Parathyroid adenoma (tissue), 2 donors: ENCODE measurements at regions not wholly inside any gene's neighbourhood (a gene's known extent, or its start where the extent isn't known, plus 50 kb on each side); places are given as distances from the start of the nearest gene placed in this dataset.

Experiments used
- H2AFZ ChIP-seq: fragments of 300-600 bp; sonication (generic); one replicate; pipeline ENCODE4 v1.7.0; 2017; ENCODE audit warnings: antibody characterized with exemption, mild to moderate bottlenecking
- H3K27ac ChIP-seq: fragments of 300-600 bp; sonication (generic); one replicate; pipeline ENCODE4 v1.7.0; 2017
- H3K27me3 ChIP-seq: fragments of 300-600 bp; sonication (generic); one replicate; pipeline ENCODE4 v1.7.0; 2017; ENCODE audit warnings: low read length; ENCODE audit not compliant: control insufficient read depth, insufficient read depth
- H3K36me3 ChIP-seq: fragments of 300-600 bp; sonication (generic); one replicate; pipeline ENCODE4 v1.7.0; 2017; ENCODE audit warnings: low read length; ENCODE audit not compliant: control insufficient read depth, insufficient read depth
- H3K4me1 ChIP-seq: fragments of 300-600 bp; sonication (generic); one replicate; pipeline ENCODE4 v1.7.0; 2017; ENCODE audit warnings: control low read depth
- H3K4me2 ChIP-seq: fragments of 300-600 bp; sonication (generic); one replicate; pipeline ENCODE4 v1.7.0; 2017; ENCODE audit warnings: low read length
- H3K4me3 ChIP-seq: fragments of 300-600 bp; sonication (generic); one replicate; pipeline ENCODE4 v1.7.0; 2017; ENCODE audit warnings: low read depth, low read length
- H3K79me2 ChIP-seq: fragments of 300-600 bp; sonication (generic); one replicate; pipeline ENCODE4 v1.7.0; 2017; ENCODE audit warnings: control low read depth
- H3K9ac ChIP-seq: fragments of 300-600 bp; sonication (generic); one replicate; pipeline ENCODE4 v1.7.0; 2017; ENCODE audit warnings: mild to moderate bottlenecking
- H3K9me3 ChIP-seq: fragments of 300-600 bp; sonication (generic); one replicate; pipeline ENCODE4 v1.7.0; 2017; ENCODE audit warnings: low read length; ENCODE audit not compliant: control insufficient read depth
- CTCF ChIP-seq: fragments of 300-600 bp; sonication (generic); IDR thresholded peaks from one replicate; pipeline ENCODE4 v1.7.0; 2017; ENCODE audit warnings: antibody characterized with exemption, mild to moderate bottlenecking
- donor health status: primary hyperparathyroidism.

GRCh38 chr6:6966127-6966526 lies 141.6 kb upstream of the RREB1 start:
- no peak overlapping the region for H2AFZ ChIP-seq
- H3K79me2 ChIP-seq, result no peaks in the 10 kb centered on the region
- no peak overlapping the region for H3K27ac ChIP-seq
- H3K4me1 ChIP-seq, result no peaks in the 10 kb centered on the region
- no peak overlapping the region for H3K4me2 ChIP-seq
- H3K27me3 ChIP-seq, result no peaks in the 10 kb centered on the region
- no peak overlapping the region for H3K9ac ChIP-seq
- H3K9me3 ChIP-seq, result no peaks in the 10 kb centered on the region
- no peak overlapping the region for H3K4me3 ChIP-seq
- no peak for TF ChIP-seq CTCF
- H3K36me3 ChIP-seq, result no peaks in the 10 kb centered on the region

- no peak overlapping the region for H3K27ac ChIP-seq
- TF ChIP-seq CTCF, result no peak
- no peak overlapping the region for H3K4me3 ChIP-seq
- no peaks in the 10 kb centered on the region for H3K4me1 ChIP-seq
- H3K36me3 ChIP-seq, result no peaks in the 10 kb centered on the region
- H3K9ac ChIP-seq, result no peak overlapping the region
- H3K4me2 ChIP-seq, result no peak overlapping the region
- H3K79me2 ChIP-seq, result no peaks in the 10 kb centered on the region
- no peaks in the 10 kb centered on the region for H3K27me3 ChIP-seq
- no peaks in the 10 kb centered on the region for H3K9me3 ChIP-seq
- H2AFZ ChIP-seq, result no peak overlapping the region
These were observed 141.2 kb upstream of the RREB1 start for GRCh38 chr6:6966569-6966968.

- Histone ChIP-seq H3K9me3 (no peaks in the 10 kb centered on the region), H3K79me2 (no peaks in the 10 kb centered on the region), H3K36me3 (no peaks in the 10 kb centered on the region), H3K4me1 (no peaks in the 10 kb centered on the region), H3K27ac (no peak overlapping the region), H2AFZ (no peak overlapping the region), H3K9ac (no peak overlapping the region), H3K4me3 (no peak overlapping the region), H3K27me3 (no peaks in the 10 kb centered on the region), H3K4me2 (no peak overlapping the region)
- TF ChIP-seq CTCF, result no peak
These were observed 139.4 kb upstream of the RREB1 start for GRCh38 chr6:6968357-6968730.

GRCh38 chr6:6968731-6969552 lies 138.8 kb upstream of the RREB1 start:
- Histone ChIP-seq H3K79me2 (no peaks in the 10 kb centered on the region), H3K27ac (no peak overlapping the region)
- no peak for TF ChIP-seq CTCF

GRCh38 chr6:6969761-6970223 lies 138.0 kb upstream of the RREB1 start:
- Histone ChIP-seq H2AFZ (no peak overlapping the region), H3K79me2 (no peaks in the 10 kb centered on the region), H3K27me3 (no peaks in the 10 kb centered on the region), H3K9ac (no peak overlapping the region), H3K27ac (no peak overlapping the region), H3K4me2 (no peak overlapping the region), H3K9me3 (no peaks in the 10 kb centered on the region), H3K4me3 (no peak overlapping the region), H3K4me1 (no peaks in the 10 kb centered on the region), H3K36me3 (no peaks in the 10 kb centered on the region)
- no peak for TF ChIP-seq CTCF

More at GRCh38 chr6:6968731-6969552, 138.8 kb upstream of the RREB1 start:
- H3K9ac ChIP-seq, result no peak overlapping the region
- no peak overlapping the region for H3K4me2 ChIP-seq
- H3K36me3 ChIP-seq, result no peaks in the 10 kb centered on the region
- no peaks in the 10 kb centered on the region for H3K4me1 ChIP-seq
- H2AFZ ChIP-seq, result no peak overlapping the region
- H3K27me3 ChIP-seq, result no peaks in the 10 kb centered on the region
- no peak overlapping the region for H3K4me3 ChIP-seq
- H3K9me3 ChIP-seq, result no peaks in the 10 kb centered on the region
